Stimulated activated memory B cell treated with anti-CD40 and anti-IgM and Interleukin-4, amounts not matched to agents 10 μg/mL and 1 μg/mL and 100 μg/mL, for 72 hours (primary cell): ENCODE measurements at regions not wholly inside any gene's neighbourhood (a gene's known extent, or its start where the extent isn't known, plus 50 kb on each side); places are given as distances from the start of the nearest gene placed in this dataset.
"Not testable (repeated sequence)": the region's sequence is repeated elsewhere in the genome, so short reads cannot be mapped to it uniquely, and the experiment has no call there.

Experiments used
- ATAC-seq: fragments of 150-1000 bp; cut with Tn5 transposase; 2 replicates; pipeline ENCODE4 v1.10.0; 2021
- H3K27ac Mint-ChIP-seq: one replicate; pipeline ENCODE4 v1.8.0; 2022; ENCODE audit warnings: mild to moderate bottlenecking, mixed read lengths
- H3K27me3 Mint-ChIP-seq: one replicate; pipeline ENCODE4 v1.8.0; 2022; ENCODE audit warnings: mixed read lengths
- H3K36me3 Mint-ChIP-seq: one replicate; pipeline ENCODE4 v1.8.0; 2022; ENCODE audit warnings: mixed read lengths
- H3K4me1 Mint-ChIP-seq: one replicate; pipeline ENCODE4 v1.8.0; 2022; ENCODE audit warnings: mixed read lengths
- H3K4me3 Mint-ChIP-seq: one replicate; pipeline ENCODE4 v1.8.0; 2022; ENCODE audit warnings: mild to moderate bottlenecking, moderate library complexity, mixed read lengths
- H3K9me3 Mint-ChIP-seq: one replicate; pipeline ENCODE4 v1.8.0; 2022; ENCODE audit warnings: mixed read lengths

DNA sequence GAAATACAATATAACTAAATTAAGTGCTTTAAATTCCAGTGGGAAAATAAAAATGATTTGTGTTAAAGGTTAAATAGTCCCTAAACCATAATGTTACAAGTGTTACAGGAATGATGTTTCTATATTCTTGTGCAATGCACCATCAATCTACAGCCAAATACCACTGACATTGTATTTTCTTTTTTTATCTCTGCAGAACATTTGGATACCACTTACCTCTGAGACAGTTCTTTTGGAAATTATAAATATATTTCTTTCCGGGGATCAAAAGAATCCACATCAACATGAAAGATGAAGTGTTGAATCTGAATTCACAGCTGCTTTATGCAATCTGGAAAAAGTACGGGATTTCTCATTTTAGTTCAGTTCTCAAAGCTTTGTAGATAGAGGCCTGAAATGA, 518.3 kb upstream of the AGA start:
- Mint-ChIP-seq H3K4me1 (no peaks in the 10 kb centered on the region), H3K27ac (no peak overlapping the region), H3K36me3 (no peaks in the 10 kb centered on the region), H3K27me3 (no peaks in the 10 kb centered on the region), H3K9me3 (no peaks in the 10 kb centered on the region), H3K4me3 (no peak overlapping the region)
- ATAC-seq = no peak

DNA sequence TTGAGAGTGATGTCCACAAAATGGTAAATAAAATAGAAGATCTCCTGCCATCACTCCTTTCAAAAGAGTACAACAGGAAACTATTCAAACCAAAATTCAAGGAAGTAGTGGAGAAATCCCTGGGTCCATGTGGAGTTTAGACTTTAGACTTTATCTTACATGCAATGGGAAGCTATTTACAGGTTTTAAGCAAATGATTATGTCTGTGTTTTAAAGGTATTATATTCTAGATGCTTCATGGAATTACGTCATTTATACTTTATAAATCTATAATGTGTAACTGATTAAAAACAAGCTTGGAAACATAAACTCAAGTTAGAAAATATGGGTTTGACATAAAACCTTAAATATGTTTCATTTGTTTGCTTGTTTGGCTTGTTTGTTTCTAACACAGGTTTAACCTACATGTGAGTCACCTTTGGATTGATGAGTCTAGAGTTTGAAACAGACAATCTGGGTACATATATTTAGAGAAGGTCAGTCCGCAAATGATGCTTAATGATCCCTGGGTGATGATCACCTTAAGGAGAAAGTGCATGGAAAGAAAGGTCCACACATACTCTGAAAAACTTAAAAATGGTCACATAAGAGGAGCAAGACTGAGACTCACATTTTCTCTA, 519.6 kb upstream of the AGA start:
- Mint-ChIP-seq H3K27ac (no peak overlapping the region), H3K4me3 (no peak overlapping the region), H3K36me3 (no peaks in the 10 kb centered on the region), H3K27me3 (no peaks in the 10 kb centered on the region), H3K9me3 (no peaks in the 10 kb centered on the region), H3K4me1 (no peaks in the 10 kb centered on the region)
- ATAC-seq = no peak

DNA sequence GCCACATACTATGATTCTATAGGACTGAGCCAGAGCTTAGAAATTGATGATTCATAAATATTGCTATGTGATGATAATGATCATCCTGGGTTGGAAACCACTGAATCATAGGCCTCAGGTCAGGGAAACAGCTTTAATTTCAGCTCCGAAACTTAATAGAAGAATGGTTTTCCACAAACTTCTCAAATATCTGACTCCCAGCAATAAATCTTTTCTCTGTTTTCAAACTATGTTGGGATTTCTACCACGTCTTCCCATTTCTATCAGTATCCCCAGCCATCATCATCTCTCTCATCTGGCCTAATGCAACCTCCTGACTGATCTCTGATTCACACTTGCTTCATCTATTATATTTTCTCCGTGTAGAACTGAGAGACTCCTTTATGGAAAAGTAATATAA, 521.8 kb upstream of the AGA start:
- no peaks in the 10 kb centered on the region for H3K27me3 Mint-ChIP-seq
- no peaks in the 10 kb centered on the region for H3K9me3 Mint-ChIP-seq
- H3K27ac Mint-ChIP-seq = no peak overlapping the region
- H3K4me3 Mint-ChIP-seq = no peak overlapping the region
- no peaks in the 10 kb centered on the region for H3K4me1 Mint-ChIP-seq
- no peak for ATAC-seq
- H3K36me3 Mint-ChIP-seq = no peaks in the 10 kb centered on the region

DNA sequence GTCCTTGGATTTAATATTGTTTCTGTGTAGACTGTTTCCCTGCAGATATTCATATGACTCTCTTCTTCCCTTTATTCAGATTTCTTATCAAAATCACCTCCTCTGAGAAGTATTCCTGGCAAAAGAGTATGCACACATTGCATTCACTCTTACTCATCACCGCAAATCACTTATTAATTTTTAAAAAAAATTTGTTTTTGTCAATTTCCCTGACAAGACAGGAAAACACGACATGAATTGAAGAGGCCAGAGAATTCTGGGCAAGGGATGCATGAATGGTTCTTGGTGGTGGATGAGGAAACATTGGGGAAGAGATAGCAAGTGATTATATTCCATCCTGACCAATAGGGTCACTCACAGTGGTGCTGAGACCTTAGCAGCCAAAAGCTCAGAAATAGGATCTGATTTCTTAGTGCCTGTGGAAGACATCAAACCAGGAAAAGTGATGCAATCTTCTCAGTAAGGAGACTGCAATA, 522.5 kb upstream of the AGA start:
- Mint-ChIP-seq H3K4me3 (no peak overlapping the region), H3K27me3 (no peaks in the 10 kb centered on the region), H3K36me3 (no peaks in the 10 kb centered on the region), H3K27ac (no peak overlapping the region), H3K9me3 (no peaks in the 10 kb centered on the region), H3K4me1 (no peaks in the 10 kb centered on the region)
- no peak for ATAC-seq

DNA sequence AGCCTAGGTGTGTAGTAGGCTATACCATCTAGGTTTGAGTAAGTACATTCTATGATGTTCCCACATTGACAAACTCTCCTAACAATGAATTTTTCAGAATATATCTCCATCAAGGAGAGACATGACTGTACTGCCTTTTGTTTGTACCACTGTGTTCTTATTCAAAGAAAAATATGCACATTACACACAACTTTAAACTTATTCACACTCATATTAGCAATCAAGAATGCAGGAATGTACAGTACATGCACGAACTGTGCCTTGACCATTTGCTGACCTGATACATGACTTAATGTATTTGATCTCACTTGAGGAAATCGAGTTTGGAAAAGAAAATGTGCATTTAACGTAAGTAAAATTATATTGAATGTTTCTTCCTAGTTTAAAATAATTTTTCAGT, 525.1 kb upstream of the AGA start:
- H3K9me3 Mint-ChIP-seq = no peaks in the 10 kb centered on the region
- no peak overlapping the region for H3K27ac Mint-ChIP-seq
- no peaks in the 10 kb centered on the region for H3K4me1 Mint-ChIP-seq
- no peaks in the 10 kb centered on the region for H3K36me3 Mint-ChIP-seq
- no peak for ATAC-seq
- H3K4me3 Mint-ChIP-seq = no peak overlapping the region
- no peaks in the 10 kb centered on the region for H3K27me3 Mint-ChIP-seq

DNA sequence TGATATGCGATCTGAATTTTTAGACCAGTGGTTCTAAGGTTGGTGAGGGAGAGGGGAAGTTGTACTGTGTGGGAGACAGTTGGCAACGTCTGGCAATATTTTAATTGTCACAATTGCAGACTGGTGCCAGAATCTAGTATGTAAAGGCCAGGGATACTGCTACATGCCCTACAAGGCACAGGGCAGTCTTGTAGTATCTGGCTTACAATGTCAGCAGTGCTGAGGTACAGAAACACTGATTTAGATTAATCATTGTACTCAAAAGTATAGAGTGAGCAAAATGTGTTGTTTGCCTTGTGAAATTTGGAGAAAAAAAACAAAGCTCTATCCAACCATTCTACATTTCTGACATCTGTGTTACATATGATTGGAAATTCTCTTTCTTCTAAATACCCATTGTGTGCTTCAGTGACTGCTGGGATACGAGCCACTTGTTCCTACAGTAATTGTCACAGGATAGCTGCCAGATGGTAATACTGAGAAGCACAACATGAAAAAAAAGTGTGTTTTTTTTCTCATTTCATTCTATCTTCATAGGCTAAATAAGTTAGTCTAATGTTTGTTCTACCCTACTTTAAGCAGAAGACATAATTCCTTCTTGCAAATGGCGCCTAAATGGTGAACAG, 526.7 kb upstream of the AGA start:
- Mint-ChIP-seq H3K9me3 (no peaks in the 10 kb centered on the region), H3K27ac (no peak overlapping the region), H3K4me3 (no peak overlapping the region), H3K4me1 (no peaks in the 10 kb centered on the region), H3K27me3 (no peaks in the 10 kb centered on the region), H3K36me3 (no peaks in the 10 kb centered on the region)
- ATAC-seq = no peak

DNA sequence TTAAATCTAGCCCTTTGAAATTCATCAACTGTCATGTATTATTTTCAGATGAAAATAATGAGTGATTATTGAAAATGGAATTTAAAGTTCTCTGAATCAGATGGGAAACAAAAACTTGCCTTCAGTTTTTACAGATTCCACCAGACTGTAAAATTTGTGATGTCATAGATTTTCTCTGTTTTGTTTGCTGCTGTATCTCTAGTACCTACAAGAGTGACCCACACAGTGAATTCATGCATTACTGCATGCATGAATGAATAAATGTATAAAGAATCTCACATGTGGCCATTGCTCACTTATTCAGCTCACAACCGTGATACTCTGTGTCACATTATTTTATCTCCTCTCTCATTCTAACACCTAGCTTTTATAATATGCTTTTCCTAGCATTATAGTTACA, 532.2 kb upstream of the AGA start:
- Mint-ChIP-seq H3K27ac (no peak overlapping the region), H3K9me3 (no peaks in the 10 kb centered on the region), H3K36me3 (no peaks in the 10 kb centered on the region), H3K4me3 (no peak overlapping the region), H3K4me1 (no peaks in the 10 kb centered on the region), H3K27me3 (no peaks in the 10 kb centered on the region)
- ATAC-seq = no peak

DNA sequence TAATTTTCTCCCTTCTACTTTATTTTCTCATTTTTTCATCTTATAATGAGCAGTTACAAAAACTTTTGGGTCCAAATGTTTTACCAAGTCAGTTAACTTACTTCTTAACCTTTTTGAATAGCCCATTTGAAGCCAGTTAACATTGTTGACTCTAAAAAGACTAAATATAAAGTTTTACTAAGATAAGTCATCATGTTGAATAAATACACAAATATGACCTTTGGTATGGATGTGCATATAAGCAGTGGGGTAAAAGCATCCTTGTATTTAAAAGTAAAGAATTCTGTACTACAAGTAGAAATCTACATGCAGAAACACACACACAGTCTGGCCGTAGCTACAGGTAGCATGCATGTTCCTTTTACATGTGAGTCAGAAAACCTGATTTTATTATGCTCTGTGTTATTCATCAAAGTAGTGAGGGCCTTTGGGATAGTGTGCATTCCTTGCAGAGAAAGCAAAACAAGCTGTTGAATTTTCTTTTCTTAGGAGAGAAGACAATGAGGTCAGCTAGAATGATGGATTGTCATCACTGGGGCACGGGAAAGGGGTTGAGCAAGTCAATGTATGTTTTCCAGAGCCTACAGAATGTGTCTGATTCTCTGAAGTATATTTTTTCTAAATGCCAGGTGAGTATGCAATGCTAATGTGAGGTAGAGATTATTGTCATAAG, 533.2 kb upstream of the AGA start:
- Mint-ChIP-seq H3K27me3 (no peaks in the 10 kb centered on the region), H3K27ac (no peak overlapping the region), H3K36me3 (no peaks in the 10 kb centered on the region), H3K4me3 (no peak overlapping the region), H3K4me1 (no peaks in the 10 kb centered on the region), H3K9me3 (no peaks in the 10 kb centered on the region)
- no peak for ATAC-seq

DNA sequence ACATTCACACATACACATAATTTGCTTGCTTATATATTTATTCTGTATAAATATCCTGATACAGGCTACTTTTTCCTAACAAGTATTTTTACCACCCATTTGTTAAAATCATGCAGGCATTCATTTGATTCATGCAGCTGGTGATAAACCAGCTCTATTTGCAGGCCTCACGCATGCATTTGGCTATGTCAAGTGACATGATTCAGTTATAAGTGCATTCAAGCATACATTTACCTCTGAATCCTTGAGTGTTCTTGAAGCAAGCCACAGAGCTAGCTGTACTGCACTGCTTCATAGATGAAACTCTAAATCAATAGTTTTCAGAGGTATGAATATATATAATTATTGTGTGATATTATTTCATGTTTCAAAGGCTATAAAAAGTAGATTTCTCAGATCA, 544.0 kb upstream of the AGA start:
- Mint-ChIP-seq H3K4me3 (no peak overlapping the region), H3K9me3 (no peaks in the 10 kb centered on the region), H3K36me3 (no peaks in the 10 kb centered on the region), H3K27me3 (no peaks in the 10 kb centered on the region), H3K27ac (no peak overlapping the region), H3K4me1 (no peaks in the 10 kb centered on the region)
- ATAC-seq = no peak

DNA sequence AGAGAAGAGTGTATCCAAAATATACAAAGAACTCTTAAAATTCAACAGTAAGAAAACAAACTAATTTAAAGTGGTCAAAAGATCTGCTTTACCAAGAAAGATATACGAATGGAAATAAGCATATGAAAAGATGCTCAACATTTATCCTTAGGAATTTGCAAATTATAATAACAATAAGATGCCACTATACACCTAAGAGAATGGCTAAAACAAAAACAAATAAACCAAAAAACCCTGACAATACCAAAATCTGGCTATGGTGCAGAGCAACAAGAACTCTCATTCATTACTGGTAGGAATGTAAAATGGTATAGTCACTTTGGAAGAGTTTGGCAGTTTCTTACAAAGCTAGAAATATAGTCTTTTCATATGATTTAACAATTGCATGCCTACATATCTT, 545.7 kb upstream of the AGA start:
- Mint-ChIP-seq H3K4me3 (no peak overlapping the region), H3K9me3 (no peaks in the 10 kb centered on the region), H3K4me1 (no peaks in the 10 kb centered on the region), H3K27ac (no peak overlapping the region), H3K27me3 (no peaks in the 10 kb centered on the region), H3K36me3 (no peaks in the 10 kb centered on the region)
- ATAC-seq = no peak

DNA sequence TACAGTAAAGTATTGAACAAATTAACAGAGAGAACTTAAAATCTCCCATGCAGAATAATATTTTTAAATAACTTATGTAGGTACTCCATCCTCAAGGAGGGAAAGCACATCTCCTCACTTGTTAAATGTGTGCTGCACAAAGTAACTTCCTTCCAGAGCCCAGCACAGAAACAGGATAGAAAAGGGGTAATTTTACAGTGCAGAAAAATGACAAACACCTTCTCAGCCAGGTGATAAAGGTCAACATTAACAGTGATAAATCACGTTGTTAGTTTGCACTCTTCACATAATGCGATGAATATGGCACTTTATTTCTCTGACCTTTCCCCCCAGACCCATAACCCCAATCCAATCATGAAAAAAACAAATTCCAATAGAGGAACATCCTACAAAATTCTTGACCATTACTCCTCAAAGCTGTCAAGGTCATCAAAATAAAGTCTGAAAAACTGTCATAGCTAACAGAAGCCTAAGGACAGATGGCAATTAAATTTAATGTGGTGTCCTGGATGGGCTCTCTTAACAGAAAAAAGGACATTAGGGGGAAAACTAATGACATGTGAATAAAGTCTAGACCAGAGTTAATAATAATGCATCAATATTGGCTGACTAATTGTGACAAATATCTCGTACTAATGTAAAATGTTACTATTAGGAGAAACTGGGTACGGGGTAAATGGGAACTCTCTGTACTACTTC, 547.4 kb upstream of the AGA start:
- no peaks in the 10 kb centered on the region for H3K27me3 Mint-ChIP-seq
- H3K4me3 Mint-ChIP-seq = no peak overlapping the region
- no peak for ATAC-seq
- no peak overlapping the region for H3K27ac Mint-ChIP-seq
- no peaks in the 10 kb centered on the region for H3K9me3 Mint-ChIP-seq
- no peaks in the 10 kb centered on the region for H3K4me1 Mint-ChIP-seq
- no peaks in the 10 kb centered on the region for H3K36me3 Mint-ChIP-seq

DNA sequence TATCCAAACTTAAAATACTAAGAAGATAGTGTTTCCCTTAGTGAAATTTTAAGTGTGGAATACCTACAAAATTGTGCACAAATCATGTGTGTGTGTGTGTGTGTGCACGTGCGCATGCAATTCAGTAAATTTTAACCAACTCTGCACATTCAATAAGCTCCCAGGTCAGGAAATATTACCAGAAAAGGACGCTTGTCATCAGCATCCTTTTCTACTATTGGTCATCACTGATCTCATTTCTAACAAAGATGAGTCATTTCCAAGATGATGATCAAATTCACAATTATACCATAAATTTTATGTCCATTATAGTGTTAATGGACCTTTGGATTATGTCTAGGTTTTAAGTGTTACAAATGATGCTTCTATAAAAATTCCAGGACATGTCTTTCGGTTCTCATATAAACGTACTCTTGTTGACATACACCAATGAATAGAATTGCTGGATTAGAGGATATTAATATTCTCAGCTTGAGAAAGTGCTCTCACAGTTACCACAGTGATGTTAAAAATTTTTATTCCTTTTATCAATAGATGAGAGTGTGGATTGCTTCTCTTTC, 560.9 kb upstream of the AGA start:
- Mint-ChIP-seq H3K36me3 (no peaks in the 10 kb centered on the region), H3K4me3 (no peak overlapping the region), H3K4me1 (no peaks in the 10 kb centered on the region), H3K27me3 (no peaks in the 10 kb centered on the region), H3K27ac (no peak overlapping the region), H3K9me3 (peaks cover 8% of the 10 kb centered on the region)
- ATAC-seq = no peak

DNA sequence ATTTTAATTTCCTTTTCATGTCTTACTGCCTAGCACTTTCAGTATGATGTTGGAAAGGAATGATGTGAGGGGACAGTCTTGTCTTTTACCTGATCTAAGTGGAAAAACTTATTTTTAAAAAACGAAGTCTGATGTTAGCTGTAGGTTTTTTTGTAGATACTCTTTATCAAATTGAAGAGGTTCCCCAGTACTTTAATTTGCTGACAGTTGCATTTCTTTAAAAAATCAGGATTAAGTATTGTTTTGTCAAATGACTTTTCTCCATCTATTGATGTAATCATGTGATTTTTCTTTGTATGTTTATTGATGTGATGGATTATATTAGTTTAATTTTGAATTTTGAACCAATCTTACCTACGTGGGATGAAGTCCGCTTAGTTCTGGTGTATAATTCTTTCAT, 568.4 kb upstream of the AGA start:
- H3K36me3 Mint-ChIP-seq = no peaks in the 10 kb centered on the region
- no peak overlapping the region for H3K27ac Mint-ChIP-seq
- no peaks in the 10 kb centered on the region for H3K4me1 Mint-ChIP-seq

DNA sequence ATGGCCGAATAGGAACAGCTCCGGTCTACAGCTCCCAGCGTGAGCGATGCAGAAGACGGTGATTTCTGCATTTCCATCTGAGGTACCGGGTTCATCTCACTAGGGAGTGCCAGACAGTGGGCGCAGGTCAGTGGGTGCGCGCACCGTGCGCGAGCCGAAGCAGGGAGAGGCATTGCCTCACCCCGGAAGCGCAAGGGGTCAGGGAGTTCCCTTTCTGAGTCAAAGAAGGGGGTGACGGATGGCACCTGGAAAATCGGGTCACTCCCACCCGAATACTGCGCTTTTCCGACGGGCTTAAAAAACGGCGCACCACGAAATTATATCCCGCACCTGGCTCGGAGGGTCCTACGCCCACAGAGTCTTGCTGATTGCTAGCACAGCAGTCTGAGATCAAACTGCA, 572.8 kb upstream of the AGA start:
- ATAC-seq, H3K9me3 Mint-ChIP-seq, H3K4me1 Mint-ChIP-seq, H3K36me3 Mint-ChIP-seq, H3K4me3 Mint-ChIP-seq, H3K27me3 Mint-ChIP-seq, H3K27ac Mint-ChIP-seq: not testable (repeated sequence)

More for the DNA sequence above, 568.4 kb upstream of the AGA start:
- no peaks in the 10 kb centered on the region for H3K27me3 Mint-ChIP-seq
- no peak for ATAC-seq
- H3K4me3 Mint-ChIP-seq = no peak overlapping the region
- peaks cover 3% of the 10 kb centered on the region for H3K9me3 Mint-ChIP-seq

DNA sequence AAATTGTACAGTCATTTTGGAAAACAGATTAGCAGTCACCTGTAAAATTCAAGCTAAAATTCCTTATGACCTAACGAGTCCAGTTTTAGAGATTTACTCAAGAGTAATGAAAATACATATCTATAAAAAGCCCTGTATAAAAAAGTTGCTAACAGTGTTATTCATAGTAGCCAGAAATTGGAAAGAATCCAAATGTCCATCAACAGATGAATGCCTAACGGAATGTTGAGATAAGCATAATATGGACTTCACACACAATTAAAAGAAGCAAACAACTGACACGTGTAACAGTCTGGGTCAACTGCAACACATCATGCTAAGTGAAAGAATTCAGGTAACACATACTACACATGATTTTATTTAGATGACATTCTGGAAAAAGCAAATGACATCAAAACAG, 584.8 kb upstream of the AGA start:
- Mint-ChIP-seq H3K27ac (no peak overlapping the region), H3K4me1 (no peaks in the 10 kb centered on the region), H3K36me3 (no peaks in the 10 kb centered on the region)

More for the DNA sequence above, 584.8 kb upstream of the AGA start:
- ATAC-seq = no peak
- Mint-ChIP-seq H3K4me3 (no peak overlapping the region), H3K27me3 (no peaks in the 10 kb centered on the region), H3K9me3 (no peaks in the 10 kb centered on the region)
